SKM-1 treated with dmso at 0.1 percent for 144 hours (cell line): ENCODE measurements at regions not wholly inside any gene's neighbourhood (a gene's known extent, or its start where the extent isn't known, plus 50 kb on each side); places are given as distances from the start of the nearest gene placed in this dataset.
A peak's percentile ranks its signal among the peaks of the same experiment; 100 is the strongest.

Experiments
- DNase-seq: peaks from one replicate; lab custom pipeline; 2025; ENCODE audit not compliant: unreplicated experiment; lab: John Stamatoyannopoulos, UW

- no peak for DNase-seq
Measured at GRCh38 chr2:176424746-176425145, 155.5 kb downstream of the MTX2 start.

- DNase-seq: no peak
Measured at GRCh38 chr2:176427549-176427948, 158.3 kb downstream of the MTX2 start.

GRCh38 chr2:176428944-176429469, 159.8 kb downstream of the MTX2 start:
- DNase-seq: peak; percentile 27

- DNase-seq: no peak
Measured at GRCh38 chr2:176432434-176432833, 163.2 kb downstream of the MTX2 start.

GRCh38 chr2:176435729-176436128, 166.5 kb downstream of the MTX2 start:
- DNase-seq: no peak

GRCh38 chr2:176443946-176444345, 174.7 kb downstream of the MTX2 start:
- no peak for DNase-seq

- DNase-seq: no peak
Measured at GRCh38 chr2:176445956-176446355, 176.7 kb downstream of the MTX2 start.

- no peak for DNase-seq
Measured at GRCh38 chr2:176446718-176447414, 177.6 kb downstream of the MTX2 start.

- no peak for DNase-seq
Measured at GRCh38 chr2:176447616-176448015, 178.4 kb downstream of the MTX2 start.

GRCh38 chr2:176449852-176450251, 180.6 kb downstream of the MTX2 start:
- no peak for DNase-seq

GRCh38 chr2:176453784-176454183, 184.5 kb downstream of the MTX2 start:
- no peak for DNase-seq

GRCh38 chr2:176454893-176455815, 185.9 kb downstream of the MTX2 start:
- DNase-seq: peak; percentile 50

GRCh38 chr2:176455816-176456291, 186.6 kb downstream of the MTX2 start:
- peak; percentile 4 for DNase-seq

GRCh38 chr2:176457481-176457880, 188.2 kb downstream of the MTX2 start:
- no peak for DNase-seq

GRCh38 chr2:176461098-176461808, 192.0 kb downstream of the MTX2 start:
- DNase-seq: no peak

- DNase-seq: no peak
Measured at GRCh38 chr2:176461809-176462670, 192.8 kb downstream of the MTX2 start.

- DNase-seq: no peak
Measured at GRCh38 chr2:176463546-176463945, 194.3 kb downstream of the MTX2 start.

- DNase-seq: no peak
Measured at GRCh38 chr2:176464886-176465564, 195.8 kb downstream of the MTX2 start.

- no peak for DNase-seq
Measured at GRCh38 chr2:176466918-176467452, 197.7 kb downstream of the MTX2 start.
